H9 (cell line): ENCODE measurements at regions not wholly inside any gene's neighbourhood (a gene's known extent, or its start where the extent isn't known, plus 50 kb on each side); places are given as distances from the start of the nearest gene placed in this dataset.

Experiments
- DNase-seq: peaks from one replicate; pipeline ENCODE4 v3.0.0-alpha.2; 2017
- H2AFZ ChIP-seq: one replicate; pipeline ENCODE4 v1.6.1; 2013; ENCODE audit warnings: mild to moderate bottlenecking, low read length, control low read depth, moderate library complexity
- H2AK5ac ChIP-seq: 2 replicates; pipeline ENCODE4 v1.6.1; 2013; ENCODE audit warnings: low read length, control low read depth, mixed read lengths; ENCODE audit not compliant: insufficient read length
- H2BK120ac ChIP-seq: one replicate; pipeline ENCODE4 v1.6.1; 2013; ENCODE audit warnings: low read depth, mild to moderate bottlenecking, low read length, control low read depth, inconsistent platforms; ENCODE audit not compliant: poor library complexity, severe bottlenecking
- H2BK12ac ChIP-seq: 2 replicates; pipeline ENCODE4 v1.6.1; 2013; ENCODE audit warnings: low read length, control low read depth, mixed read lengths, low read depth; ENCODE audit not compliant: insufficient read length
- H2BK15ac ChIP-seq: 2 replicates; pipeline ENCODE4 v1.6.1; 2013; ENCODE audit warnings: low read depth, low read length, control low read depth
- H2BK20ac ChIP-seq: one replicate; pipeline ENCODE4 v1.6.1; 2013; ENCODE audit warnings: low read depth, mild to moderate bottlenecking, low read length, control low read depth, inconsistent platforms; ENCODE audit not compliant: poor library complexity, severe bottlenecking
- H2BK5ac ChIP-seq: 2 replicates; pipeline ENCODE4 v1.6.1; 2013; ENCODE audit warnings: low read length, control low read depth, mixed read lengths; ENCODE audit not compliant: insufficient read length
- H3K14ac ChIP-seq: 2 replicates; pipeline ENCODE4 v1.6.1; 2013; ENCODE audit warnings: low read length, control low read depth; ENCODE audit not compliant: insufficient read depth
- H3K18ac ChIP-seq: 2 replicates; pipeline ENCODE4 v1.6.1; 2013; ENCODE audit warnings: low read depth, mild to moderate bottlenecking, mixed read lengths, low read length, control low read depth; ENCODE audit not compliant: insufficient read length
- H3K23ac ChIP-seq: 2 replicates; pipeline ENCODE4 v1.6.1; 2013; ENCODE audit warnings: low read length, control low read depth, mixed read lengths, low read depth; ENCODE audit not compliant: insufficient read length
- H3K23me2 ChIP-seq: 2 replicates; pipeline ENCODE4 v1.6.1; 2013; ENCODE audit warnings: low read depth, mild to moderate bottlenecking, mixed read lengths, low read length, control low read depth; ENCODE audit not compliant: insufficient read length, poor library complexity, severe bottlenecking
- H3K27ac ChIP-seq: 2 replicates; pipeline ENCODE4 v1.5.1; 2013; ENCODE audit warnings: low read length, control low read depth, mixed read lengths, low read depth; ENCODE audit not compliant: insufficient read length
- H3K27me3 ChIP-seq: 2 replicates; pipeline ENCODE4 v1.6.1; 2013; ENCODE audit warnings: low read length, control low read depth, inconsistent platforms; ENCODE audit not compliant: insufficient read depth
- H3K4ac ChIP-seq: 2 replicates; pipeline ENCODE4 v1.6.1; 2013; ENCODE audit warnings: low read depth, mild to moderate bottlenecking, control low read depth, inconsistent platforms, low read length, moderate library complexity
- H3K4me1 ChIP-seq: 2 replicates; pipeline ENCODE4 v1.6.1; 2013; ENCODE audit warnings: low read length, control low read depth, inconsistent platforms; ENCODE audit not compliant: insufficient read depth
- H3K4me2 ChIP-seq: 2 replicates; pipeline ENCODE4 v1.6.1; 2013; ENCODE audit warnings: low read length, control low read depth, mixed read lengths; ENCODE audit not compliant: insufficient read length, insufficient read depth
- H3K56ac ChIP-seq: 2 replicates; pipeline ENCODE4 v1.6.1; 2013; ENCODE audit warnings: low read depth, mild to moderate bottlenecking, mixed read lengths, low read length, control low read depth; ENCODE audit not compliant: insufficient read length
- H3K79me1 ChIP-seq: 2 replicates; pipeline ENCODE4 v1.6.1; 2013; ENCODE audit warnings: low read depth, mild to moderate bottlenecking, moderate library complexity, low read length, control low read depth, inconsistent platforms; ENCODE audit not compliant: insufficient read depth, poor library complexity, severe bottlenecking
- H3K79me2 ChIP-seq: 2 replicates; pipeline ENCODE4 v1.6.1; 2013; ENCODE audit warnings: low read length, control low read depth, inconsistent platforms; ENCODE audit not compliant: insufficient read depth
- H3K9ac ChIP-seq: 2 replicates; pipeline ENCODE4 v1.6.1; 2013; ENCODE audit warnings: low read length, control low read depth, mixed read lengths; ENCODE audit not compliant: insufficient read length; ENCODE audit errors: extremely low read depth
- H3K9me3 ChIP-seq: one replicate; pipeline ENCODE4 v1.6.1; 2013; ENCODE audit warnings: low read depth, low read length, inconsistent platforms; ENCODE audit not compliant: control insufficient read depth
- H3T11ph ChIP-seq: one replicate; pipeline ENCODE4 v1.6.1; 2013; ENCODE audit warnings: mild to moderate bottlenecking, low read length, control low read depth, inconsistent platforms
- H4K20me1 ChIP-seq: one replicate; pipeline ENCODE4 v1.6.1; 2013; ENCODE audit not compliant: control insufficient read depth, insufficient read length, insufficient read depth
- H4K5ac ChIP-seq: 2 replicates; pipeline ENCODE4 v1.6.1; 2013; ENCODE audit warnings: low read depth, mild to moderate bottlenecking, mixed read lengths, low read length, control low read depth; ENCODE audit not compliant: insufficient read length
- H4K8ac ChIP-seq: replicated peaks from 2 replicates; pipeline ENCODE4 v1.6.1; 2013; ENCODE audit warnings: low read length, control low read depth, mixed read lengths, low read depth; ENCODE audit not compliant: insufficient read length
- H4K91ac ChIP-seq: 2 replicates; pipeline ENCODE4 v1.6.1; 2013; ENCODE audit warnings: low read depth, mild to moderate bottlenecking, moderate library complexity, mixed read lengths, low read length, control low read depth; ENCODE audit not compliant: insufficient read length
- H3K27ac Mint-ChIP-seq, 3 experiments: 2 replicates in 2 of 3; 3 replicates in 1 of 3; pipeline ENCODE4 v1.8.0; 2020 to 2021; ENCODE audit warnings: mixed read lengths in 3 of 3, mild to moderate bottlenecking in 1 of 3, moderate library complexity in 1 of 3
- H3K27me3 Mint-ChIP-seq: 2 replicates; pipeline ENCODE4 v1.8.0; 2021; ENCODE audit warnings: low read depth, mild to moderate bottlenecking, moderate library complexity, mixed read lengths
- H3K36me3 Mint-ChIP-seq, 3 experiments: 2 replicates in 2 of 3; 3 replicates in 1 of 3; pipeline ENCODE4 v1.8.0; 2020 to 2021; ENCODE audit warnings: low read depth in 3 of 3, mixed read lengths in 3 of 3; ENCODE audit not compliant: insufficient read depth in 1 of 3
- H3K4me1 Mint-ChIP-seq, 2 experiments: 2 replicates each; pipeline ENCODE4 v1.8.0; 2020; ENCODE audit warnings: mixed read lengths in 2 of 2
- H3K4me3 Mint-ChIP-seq, 2 experiments: 2 replicates in 1 of 2; 3 replicates in 1 of 2; pipeline ENCODE4 v1.8.0; 2020 to 2021; ENCODE audit warnings: mild to moderate bottlenecking in 2 of 2, mixed read lengths in 2 of 2, moderate library complexity in 1 of 2
- H3K9me3 Mint-ChIP-seq, 2 experiments: 2 replicates in 1 of 2; 3 replicates in 1 of 2; pipeline ENCODE4 v1.8.0; 2020; ENCODE audit warnings: mild to moderate bottlenecking in 2 of 2, mixed read lengths in 2 of 2, moderate library complexity in 1 of 2
- CTCF ChIP-seq: fragments of 200-600 bp; sonication (generic); conservative IDR thresholded peaks from 3 replicates; pipeline ENCODE4 v1.8.0; 2021; ENCODE audit warnings: antibody characterized with exemption, mild to moderate bottlenecking
- WGBS: extraction: QIAGEN DNeasy Blood & Tissue Kit; methylation state at CpG from one replicate; pipeline ENCODE4 v1.1.7; 2013; ENCODE audit warnings: missing lambda C conversion rate, low lambda C conversion rate, mixed read lengths; ENCODE audit not compliant: insufficient read length; ENCODE audit errors: extremely low coverage; 5-methylcytosine and 5-hydroxymethylcytosine counted together

- H2BK5ac ChIP-seq, result no peak overlapping the region
- no peak overlapping the region for H4K91ac ChIP-seq
- no peak overlapping the region for H4K8ac ChIP-seq
- Mint-ChIP-seq H3K4me3 (no peak overlapping the region), H3K36me3 (no peaks in the 10 kb centered on the region), H3K9me3 (no peaks in the 10 kb centered on the region; a peak in 1 of 5 replicates), H3K27me3 (no peaks in the 10 kb centered on the region), H3K4me1 (peaks cover 17% of the 10 kb centered on the region in 2 experiments), H3K27ac (no peak overlapping the region)
- H3K4ac ChIP-seq, result no peak overlapping the region
- no peaks in the 10 kb centered on the region for H3K23me2 ChIP-seq
- no peak overlapping the region for H3T11ph ChIP-seq
- no peak overlapping the region for H2AFZ ChIP-seq
- no peak overlapping the region for H3K27ac ChIP-seq
- no peak overlapping the region for H3K23ac ChIP-seq
- H3K27me3 ChIP-seq, result no peaks in the 10 kb centered on the region
- no peak overlapping the region for H2BK20ac ChIP-seq
- H2BK12ac ChIP-seq, result no peak overlapping the region
- no peak overlapping the region for H2BK120ac ChIP-seq
- no peaks in the 10 kb centered on the region for H4K20me1 ChIP-seq
- H3K79me2 ChIP-seq, result no peaks in the 10 kb centered on the region
- no peak overlapping the region for H3K4me2 ChIP-seq
- DNase-seq, result no peak
- H3K18ac ChIP-seq, result no peak overlapping the region
- no peak overlapping the region for H2BK15ac ChIP-seq
- H3K79me1 ChIP-seq, result no peaks in the 10 kb centered on the region
- no peak overlapping the region for H3K56ac ChIP-seq
- peaks cover 5% of the 10 kb centered on the region; the same call in 1 of the 2 replicates for H3K4me1 ChIP-seq
- H3K14ac ChIP-seq, result no peak overlapping the region
- H2AK5ac ChIP-seq, result no peak overlapping the region
- no peak overlapping the region for H3K9ac ChIP-seq
- H3K9me3 ChIP-seq, result no peaks in the 10 kb centered on the region
- whole genome bisulfite sequencing, result no CpG with 5 or more reads among the region's 1 CpG
- no peak for TF ChIP-seq CTCF
- H4K5ac ChIP-seq, result no peak overlapping the region
Measured at GRCh38 chr4:102193145-102193544, 152.1 kb downstream of the SLC39A8 start.
